ENCODE measurements at regions not wholly inside any gene's neighbourhood (a gene's known extent, or its start where the extent isn't known, plus 50 kb on each side); places are given as distances from the start of the nearest gene placed in this dataset.

DNA sequence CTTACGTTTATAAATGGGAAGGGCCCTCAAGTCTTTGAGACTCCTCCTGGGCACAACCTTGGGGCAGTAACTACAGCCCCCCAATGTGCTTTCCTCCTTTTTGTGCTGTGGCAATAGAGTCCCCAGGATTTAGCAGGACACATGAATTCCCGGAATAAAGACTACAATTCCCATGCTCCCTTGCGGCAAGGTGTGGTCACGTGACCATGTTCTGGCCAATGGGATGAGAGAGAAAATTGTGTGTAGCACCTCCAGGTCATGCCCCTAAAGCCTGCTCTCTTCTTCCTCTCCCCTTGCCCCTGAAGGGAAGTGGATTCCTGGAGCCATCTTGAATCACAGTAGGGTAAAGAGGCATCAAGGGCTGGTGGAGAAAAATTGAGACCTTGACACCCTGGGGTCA lies 295.1 kb upstream of the SFSWAP start:
- TF ChIP-seq EZH2 (IDR thresholded peaks at IDR 0.05; ENCODE audit: borderline replicate concordance, insufficient read depth, low read length, poor library complexity, severe bottlenecking): no peak
- TF ChIP-seq, protein P1, sequence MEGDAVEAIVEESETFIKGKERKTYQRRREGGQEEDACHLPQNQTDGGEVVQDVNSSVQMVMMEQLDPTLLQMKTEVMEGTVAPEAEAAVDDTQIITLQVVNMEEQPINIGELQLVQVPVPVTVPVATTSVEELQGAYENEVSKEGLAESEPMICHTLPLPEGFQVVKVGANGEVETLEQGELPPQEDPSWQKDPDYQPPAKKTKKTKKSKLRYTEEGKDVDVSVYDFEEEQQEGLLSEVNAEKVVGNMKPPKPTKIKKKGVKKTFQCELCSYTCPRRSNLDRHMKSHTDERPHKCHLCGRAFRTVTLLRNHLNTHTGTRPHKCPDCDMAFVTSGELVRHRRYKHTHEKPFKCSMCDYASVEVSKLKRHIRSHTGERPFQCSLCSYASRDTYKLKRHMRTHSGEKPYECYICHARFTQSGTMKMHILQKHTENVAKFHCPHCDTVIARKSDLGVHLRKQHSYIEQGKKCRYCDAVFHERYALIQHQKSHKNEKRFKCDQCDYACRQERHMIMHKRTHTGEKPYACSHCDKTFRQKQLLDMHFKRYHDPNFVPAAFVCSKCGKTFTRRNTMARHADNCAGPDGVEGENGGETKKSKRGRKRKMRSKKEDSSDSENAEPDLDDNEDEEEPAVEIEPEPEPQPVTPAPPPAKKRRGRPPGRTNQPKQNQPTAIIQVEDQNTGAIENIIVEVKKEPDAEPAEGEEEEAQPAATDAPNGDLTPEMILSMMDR (IDR thresholded peaks at IDR 0.05; ENCODE audit: poor library complexity, severe bottlenecking): no peak
- no peak for TF ChIP-seq EP300 (conservative IDR thresholded peaks at IDR 0.05; ENCODE audit: poor library complexity, severe bottlenecking)
- no peak for TF ChIP-seq POLR2AphosphoS5 (IDR thresholded peaks at IDR 0.05)
- no peak for TF ChIP-seq MXI1 (conservative IDR thresholded peaks at IDR 0.05; ENCODE audit: poor library complexity, severe bottlenecking)
- no peak for TF ChIP-seq RAD21 (conservative IDR thresholded peaks at IDR 0.05)
- TF ChIP-seq, protein P2, sequence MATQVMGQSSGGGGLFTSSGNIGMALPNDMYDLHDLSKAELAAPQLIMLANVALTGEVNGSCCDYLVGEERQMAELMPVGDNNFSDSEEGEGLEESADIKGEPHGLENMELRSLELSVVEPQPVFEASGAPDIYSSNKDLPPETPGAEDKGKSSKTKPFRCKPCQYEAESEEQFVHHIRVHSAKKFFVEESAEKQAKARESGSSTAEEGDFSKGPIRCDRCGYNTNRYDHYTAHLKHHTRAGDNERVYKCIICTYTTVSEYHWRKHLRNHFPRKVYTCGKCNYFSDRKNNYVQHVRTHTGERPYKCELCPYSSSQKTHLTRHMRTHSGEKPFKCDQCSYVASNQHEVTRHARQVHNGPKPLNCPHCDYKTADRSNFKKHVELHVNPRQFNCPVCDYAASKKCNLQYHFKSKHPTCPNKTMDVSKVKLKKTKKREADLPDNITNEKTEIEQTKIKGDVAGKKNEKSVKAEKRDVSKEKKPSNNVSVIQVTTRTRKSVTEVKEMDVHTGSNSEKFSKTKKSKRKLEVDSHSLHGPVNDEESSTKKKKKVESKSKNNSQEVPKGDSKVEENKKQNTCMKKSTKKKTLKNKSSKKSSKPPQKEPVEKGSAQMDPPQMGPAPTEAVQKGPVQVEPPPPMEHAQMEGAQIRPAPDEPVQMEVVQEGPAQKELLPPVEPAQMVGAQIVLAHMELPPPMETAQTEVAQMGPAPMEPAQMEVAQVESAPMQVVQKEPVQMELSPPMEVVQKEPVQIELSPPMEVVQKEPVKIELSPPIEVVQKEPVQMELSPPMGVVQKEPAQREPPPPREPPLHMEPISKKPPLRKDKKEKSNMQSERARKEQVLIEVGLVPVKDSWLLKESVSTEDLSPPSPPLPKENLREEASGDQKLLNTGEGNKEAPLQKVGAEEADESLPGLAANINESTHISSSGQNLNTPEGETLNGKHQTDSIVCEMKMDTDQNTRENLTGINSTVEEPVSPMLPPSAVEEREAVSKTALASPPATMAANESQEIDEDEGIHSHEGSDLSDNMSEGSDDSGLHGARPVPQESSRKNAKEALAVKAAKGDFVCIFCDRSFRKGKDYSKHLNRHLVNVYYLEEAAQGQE (IDR thresholded peaks at IDR 0.05; ENCODE audit: borderline replicate concordance): no peak
- TF ChIP-seq TAF1 (IDR thresholded peaks at IDR 0.05; ENCODE audit: low read depth): no peak

Measured in neural cell (in vitro differentiated cells).